ENCODE measurements at regions not wholly inside any gene's neighbourhood (a gene's known extent, or its start where the extent isn't known, plus 50 kb on each side); places are given as distances from the start of the nearest gene placed in this dataset.
A peak's percentile ranks its signal among the peaks of the same experiment; 100 is the strongest.

- Histone ChIP-seq H2AFZ (ENCODE audit: low read depth, low read length) (no peak overlapping the region), H3K9me2 (ENCODE audit: insufficient read depth, low read length) (no peaks in the 10 kb centered on the region), H3K4me2 (ENCODE audit: low read length) (no peak overlapping the region), H3K36me3 (ENCODE audit: insufficient read depth, low read length) (no peaks in the 10 kb centered on the region), H3K9me3 (ENCODE audit: low read length) (no peaks in the 10 kb centered on the region), H4K20me1 (ENCODE audit: insufficient read depth) (no peaks in the 10 kb centered on the region), H3K27ac (ENCODE audit: low read length) (no peak overlapping the region), H3F3A (ENCODE audit: insufficient read depth, low read length, poor library complexity, severe bottlenecking) (no peaks in the 10 kb centered on the region), H3K27me3 (ENCODE audit: insufficient read depth, low read depth, low read length) (peaks cover 94% of the 10 kb centered on the region), H3K4me3 (ENCODE audit: low read length) (no peak overlapping the region), H3K79me2 (replicated peaks; ENCODE audit: insufficient read depth, low read length) (no peaks in the 10 kb centered on the region), H3K9ac (ENCODE audit: low read length) (no peak overlapping the region)
- TF ChIP-seq REST (IDR thresholded peaks at IDR 0.05; ENCODE audit: borderline replicate concordance): no peak
- TF ChIP-seq, protein P1, sequence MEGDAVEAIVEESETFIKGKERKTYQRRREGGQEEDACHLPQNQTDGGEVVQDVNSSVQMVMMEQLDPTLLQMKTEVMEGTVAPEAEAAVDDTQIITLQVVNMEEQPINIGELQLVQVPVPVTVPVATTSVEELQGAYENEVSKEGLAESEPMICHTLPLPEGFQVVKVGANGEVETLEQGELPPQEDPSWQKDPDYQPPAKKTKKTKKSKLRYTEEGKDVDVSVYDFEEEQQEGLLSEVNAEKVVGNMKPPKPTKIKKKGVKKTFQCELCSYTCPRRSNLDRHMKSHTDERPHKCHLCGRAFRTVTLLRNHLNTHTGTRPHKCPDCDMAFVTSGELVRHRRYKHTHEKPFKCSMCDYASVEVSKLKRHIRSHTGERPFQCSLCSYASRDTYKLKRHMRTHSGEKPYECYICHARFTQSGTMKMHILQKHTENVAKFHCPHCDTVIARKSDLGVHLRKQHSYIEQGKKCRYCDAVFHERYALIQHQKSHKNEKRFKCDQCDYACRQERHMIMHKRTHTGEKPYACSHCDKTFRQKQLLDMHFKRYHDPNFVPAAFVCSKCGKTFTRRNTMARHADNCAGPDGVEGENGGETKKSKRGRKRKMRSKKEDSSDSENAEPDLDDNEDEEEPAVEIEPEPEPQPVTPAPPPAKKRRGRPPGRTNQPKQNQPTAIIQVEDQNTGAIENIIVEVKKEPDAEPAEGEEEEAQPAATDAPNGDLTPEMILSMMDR (IDR thresholded peaks at IDR 0.05; ENCODE audit: poor library complexity, severe bottlenecking): peak; percentile 23
Observed at GRCh38 chr4:54440394-54441136, 211.5 kb downstream of the PDGFRA start.

DNA sequence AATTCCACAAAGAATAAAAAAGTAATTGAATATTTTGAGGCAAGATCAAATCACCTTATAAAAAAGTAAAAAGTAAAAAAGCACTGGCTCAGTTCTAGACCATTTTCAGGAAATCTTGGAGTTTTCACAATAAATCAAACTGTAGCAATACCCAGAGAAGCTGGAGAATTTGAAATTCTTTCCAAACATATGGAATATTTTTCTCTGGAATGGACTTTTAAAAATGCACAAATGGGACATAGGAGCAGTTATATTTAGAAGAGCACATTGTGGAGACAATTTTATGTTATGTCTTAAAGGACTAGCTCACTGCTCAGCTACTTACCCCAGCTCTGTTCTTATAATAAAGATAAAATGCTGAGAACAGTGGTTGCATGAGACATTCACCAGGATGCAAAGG lies 211.9 kb upstream of the KIT start:
- Histone ChIP-seq H3K4me3 (ENCODE audit: low read length) (no peak overlapping the region), H3K9me2 (ENCODE audit: insufficient read depth, low read length) (no peaks in the 10 kb centered on the region), H3F3A (ENCODE audit: insufficient read depth, low read length, poor library complexity, severe bottlenecking) (no peaks in the 10 kb centered on the region), H4K20me1 (ENCODE audit: insufficient read depth) (no peaks in the 10 kb centered on the region), H3K27ac (ENCODE audit: low read length) (no peak overlapping the region), H3K9me3 (ENCODE audit: low read length) (no peaks in the 10 kb centered on the region), H3K27me3 (ENCODE audit: insufficient read depth, low read depth, low read length) (peaks cover 52% of the 10 kb centered on the region), H3K79me2 (replicated peaks; ENCODE audit: insufficient read depth, low read length) (no peaks in the 10 kb centered on the region), H3K4me2 (ENCODE audit: low read length) (no peak overlapping the region), H2AFZ (ENCODE audit: low read depth, low read length) (no peak overlapping the region), H3K36me3 (ENCODE audit: insufficient read depth, low read length) (no peaks in the 10 kb centered on the region), H3K9ac (ENCODE audit: low read length) (no peak overlapping the region)
- TF ChIP-seq RAD21 (conservative IDR thresholded peaks at IDR 0.05): no peak
- no peak for TF ChIP-seq POLR2AphosphoS5 (IDR thresholded peaks at IDR 0.05)
- no peak for TF ChIP-seq EZH2 (IDR thresholded peaks at IDR 0.05; ENCODE audit: borderline replicate concordance, insufficient read depth, low read length, poor library complexity, severe bottlenecking)
- no peak for TF ChIP-seq MXI1 (conservative IDR thresholded peaks at IDR 0.05; ENCODE audit: poor library complexity, severe bottlenecking)
- TF ChIP-seq SMC3 (conservative IDR thresholded peaks at IDR 0.05; ENCODE audit: poor library complexity): no peak
- TF ChIP-seq, protein P1 (IDR thresholded peaks at IDR 0.05; ENCODE audit: poor library complexity, severe bottlenecking): no peak
- no peak for TF ChIP-seq REST (IDR thresholded peaks at IDR 0.05; ENCODE audit: borderline replicate concordance)
- no peak for TF ChIP-seq TAF1 (IDR thresholded peaks at IDR 0.05; ENCODE audit: low read depth)
- TF ChIP-seq EP300 (conservative IDR thresholded peaks at IDR 0.05; ENCODE audit: poor library complexity, severe bottlenecking): no peak

All from neural cell (in vitro differentiated cells).